ENCODE measurements at regions not wholly inside any gene's neighbourhood (a gene's known extent, or its start where the extent isn't known, plus 50 kb on each side); places are given as distances from the start of the nearest gene placed in this dataset.
A peak's percentile ranks its signal among the peaks of the same experiment; 100 is the strongest.

GRCh38 chr3:189457201-189457607 is 174.0 kb upstream of the TP63 start:
- ATAC-seq: no peak

DNA sequence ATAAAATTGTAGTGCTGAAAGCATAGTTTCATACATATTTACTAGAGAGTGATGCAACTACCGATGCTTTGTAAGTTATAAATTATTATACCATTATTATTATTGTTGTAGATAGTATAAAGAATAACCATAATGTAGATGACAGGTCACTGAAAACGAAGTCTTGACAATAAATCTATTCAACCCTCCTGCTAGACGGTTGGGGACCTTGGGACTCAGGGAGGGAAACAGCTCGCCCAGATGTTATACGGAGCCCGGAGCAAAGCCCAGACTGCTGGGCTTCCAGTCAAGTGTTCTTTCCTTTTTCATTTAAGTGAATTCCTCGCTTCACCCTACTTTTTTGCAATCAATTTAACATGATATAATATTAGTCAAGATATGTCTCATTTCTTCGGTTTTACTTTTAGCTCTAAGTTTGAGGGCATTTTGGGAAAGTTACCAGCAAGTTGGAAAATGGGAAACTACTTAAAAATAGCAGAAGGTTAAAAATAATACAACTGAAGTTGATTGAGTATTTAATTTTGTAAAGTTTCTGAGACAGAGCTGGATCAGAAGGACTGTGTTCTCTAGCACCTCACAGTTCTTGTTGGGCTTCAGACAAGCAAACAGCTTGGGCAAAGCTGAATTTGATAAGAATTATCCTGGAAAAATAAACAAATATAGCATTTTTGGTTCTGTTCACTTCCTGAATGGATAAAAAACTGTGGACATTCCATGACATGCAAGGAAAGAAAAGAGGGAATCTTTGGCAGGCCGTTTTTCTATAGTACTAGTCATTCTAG is 173.4 kb upstream of the TP63 start:
- Histone ChIP-seq H3K4me1 (no peaks in the 10 kb centered on the region), H3K9me3 (peaks cover 0 to 3% (median 0%) of the 10 kb centered on the region in 3 donors), H3K36me3 (replicated peaks in 1 of 2; ENCODE audit: insufficient read depth in 1 of 2, low read depth in 2 of 2) (no peaks in the 10 kb centered on the region), H3K4me3 (no peak overlapping the region), H3K27ac (no peak overlapping the region), H3K27me3 (no peaks in the 10 kb centered on the region)
- TF ChIP-seq POLR2A (IDR thresholded peaks at IDR 0.05): no peak
- TF ChIP-seq CTCF (IDR thresholded peaks at IDR 0.05): no peak
- 73 to 77% methylated on average over 9 of the region's 9 CpGs for WGBS, 2 donors
- ATAC-seq (no peak), DNase-seq (no peak)
- intact Hi-C loops (cut with DNase I): no loop called here

More at GRCh38 chr3:189457201-189457607, 174.0 kb upstream of the TP63 start:
- 64 to 72% methylated on average over 7 of the region's 7 CpGs for WGBS, 2 donors
- H3K36me3 ChIP-seq (replicated peaks in 1 of 2; ENCODE audit: insufficient read depth in 1 of 2, low read depth in 2 of 2): no peaks in the 10 kb centered on the region
- no peak for DNase-seq
- H3K4me3 ChIP-seq: no peak overlapping the region
- H3K4me1 ChIP-seq: no peaks in the 10 kb centered on the region
- intact Hi-C loops (cut with DNase I): no loop called here
- H3K9me3 ChIP-seq: peaks cover 0 to 3% (median 0%) of the 10 kb centered on the region in 3 donors
- no peak for TF ChIP-seq CTCF (IDR thresholded peaks at IDR 0.05)
- TF ChIP-seq POLR2A (IDR thresholded peaks at IDR 0.05): no peak
- no peaks in the 10 kb centered on the region for H3K27me3 ChIP-seq
- H3K27ac ChIP-seq: no peak overlapping the region

- Histone ChIP-seq H3K9me3 (peaks cover 0 to 3% (median 0%) of the 10 kb centered on the region in 3 donors), H3K4me1 (no peaks in the 10 kb centered on the region), H3K27me3 (no peaks in the 10 kb centered on the region), H3K27ac (no peak overlapping the region), H3K36me3 (replicated peaks in 1 of 2; ENCODE audit: insufficient read depth in 1 of 2, low read depth in 2 of 2) (no peaks in the 10 kb centered on the region), H3K4me3 (no peak overlapping the region)
- WGBS, 2 donors: 50 to 60% methylated on average over 7 of the region's 7 CpGs
- intact Hi-C loops (cut with DNase I): no loop called here
- no peak for TF ChIP-seq POLR2A (IDR thresholded peaks at IDR 0.05)
- TF ChIP-seq CTCF (IDR thresholded peaks at IDR 0.05): no peak
- no peak for ATAC-seq
- DNase-seq: peak in 1 of 4 donors; percentile 9
Measured at GRCh38 chr3:189458528-189458927, 172.7 kb upstream of the TP63 start.

DNA sequence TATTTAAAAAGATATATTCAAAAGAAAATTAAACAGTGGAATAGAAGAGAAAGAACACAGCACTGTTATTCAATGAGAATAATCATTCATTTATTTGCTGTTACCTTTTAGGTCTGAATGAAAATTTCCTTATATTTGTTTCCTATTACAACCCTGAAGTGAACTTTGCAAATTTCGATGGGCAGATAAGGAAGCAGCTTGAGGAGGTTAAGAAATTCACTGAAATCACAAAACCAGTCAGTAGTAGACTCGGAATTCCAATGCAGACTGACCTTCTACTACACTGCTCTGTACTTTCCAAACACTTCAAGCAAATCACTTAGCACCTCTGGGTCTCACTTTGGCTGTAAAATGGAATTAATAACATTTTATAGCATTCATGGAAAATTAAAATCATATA is 172.0 kb upstream of the TP63 start:
- intact Hi-C loops (cut with DNase I): no loop called here
- ATAC-seq (no peak), DNase-seq (no peak)
- 34 to 51% methylated on average over 2 of the region's 2 CpGs for WGBS, 2 donors
- no peaks in the 10 kb centered on the region for H3K4me1 ChIP-seq
- H3K4me3 ChIP-seq: no peak overlapping the region
- no peak overlapping the region for H3K27ac ChIP-seq
- TF ChIP-seq POLR2A (IDR thresholded peaks at IDR 0.05): no peak
- no peak for TF ChIP-seq CTCF (IDR thresholded peaks at IDR 0.05)
- peaks cover 0 to 3% (median 0%) of the 10 kb centered on the region in 3 donors for H3K9me3 ChIP-seq
- no peaks in the 10 kb centered on the region for H3K27me3 ChIP-seq
- H3K36me3 ChIP-seq (replicated peaks in 1 of 2; ENCODE audit: insufficient read depth in 1 of 2, low read depth in 2 of 2): no peaks in the 10 kb centered on the region

DNA sequence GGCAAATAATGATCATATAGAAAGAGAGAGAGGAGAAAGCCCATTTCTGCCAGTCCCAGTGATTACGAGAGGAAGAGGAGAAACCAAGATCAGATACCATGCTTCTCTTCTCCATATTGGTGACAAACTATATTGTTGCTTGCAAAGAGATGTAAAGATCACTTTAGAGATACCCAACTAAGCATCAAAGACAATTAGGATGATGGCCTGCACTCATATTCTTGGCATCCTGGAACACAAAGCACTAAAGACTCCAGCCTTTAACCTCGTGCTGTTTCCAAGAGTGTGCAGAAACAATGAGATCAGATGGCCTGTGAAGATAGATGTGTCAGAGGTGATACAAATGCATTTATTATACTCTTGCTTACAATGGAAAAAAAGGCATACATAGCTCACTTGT is 170.7 kb upstream of the TP63 start:
- intact Hi-C loops (cut with DNase I): no loop called here
- Histone ChIP-seq H3K4me3 (no peak overlapping the region), H3K4me1 (no peaks in the 10 kb centered on the region), H3K36me3 (replicated peaks in 1 of 2; ENCODE audit: insufficient read depth in 1 of 2, low read depth in 2 of 2) (no peaks in the 10 kb centered on the region), H3K27ac (no peak overlapping the region), H3K9me3 (no peaks in the 10 kb centered on the region), H3K27me3 (no peaks in the 10 kb centered on the region)
- 48 to 55% methylated on average over 2 of the region's 2 CpGs for WGBS, 2 donors
- no peak for TF ChIP-seq POLR2A (IDR thresholded peaks at IDR 0.05)
- TF ChIP-seq CTCF (IDR thresholded peaks at IDR 0.05): no peak
- ATAC-seq (no peak), DNase-seq (no peak)
